SJSA1 (cell line): ENCODE measurements at regions not wholly inside any gene's neighbourhood (a gene's known extent, or its start where the extent isn't known, plus 50 kb on each side); places are given as distances from the start of the nearest gene placed in this dataset.
A peak's percentile ranks its signal among the peaks of the same experiment; 100 is the strongest.

Experiments
- DNase-seq, 2 experiments: peaks; one replicate each; pipeline ENCODE4 v3.0.0-alpha.2; 2015 to 2020; ENCODE audit warnings: low spot score in 2 of 2, low read depth in 1 of 2
- H3K27ac ChIP-seq: fragments of 250-450 bp; sonication (Bioruptor Pico); 2 replicates; pipeline ENCODE4 v1.5.1; 2020; ENCODE audit warnings: mild to moderate bottlenecking, moderate library complexity
- H3K27me3 ChIP-seq: fragments of 250-450 bp; sonication (Bioruptor Pico); replicated peaks from 2 replicates; pipeline ENCODE4 v1.5.1; 2020; ENCODE audit warnings: mild to moderate bottlenecking, moderate library complexity
- H3K36me3 ChIP-seq: fragments of 250-450 bp; sonication (Bioruptor Pico); 2 replicates; pipeline ENCODE4 v1.5.1; 2020; ENCODE audit warnings: mild to moderate bottlenecking
- H3K4me1 ChIP-seq: fragments of 250-450 bp; sonication (Bioruptor Pico); replicated peaks from 2 replicates; pipeline ENCODE4 v1.6.1; 2021; ENCODE audit warnings: mild to moderate bottlenecking
- H3K4me3 ChIP-seq: fragments of 250-450 bp; sonication (Bioruptor Pico); 2 replicates; pipeline ENCODE4 v1.5.1; 2020; ENCODE audit warnings: mild to moderate bottlenecking
- H3K9me3 ChIP-seq: fragments of 250-450 bp; sonication (Bioruptor Pico); replicated peaks from 2 replicates; pipeline ENCODE4 v1.5.1; 2020; ENCODE audit warnings: mild to moderate bottlenecking

- no peaks in the 10 kb centered on the region for H3K4me1 ChIP-seq
- H3K27ac ChIP-seq, result no peak overlapping the region
- H3K4me3 ChIP-seq, result no peak overlapping the region
- H3K36me3 ChIP-seq, result no peaks in the 10 kb centered on the region
- H3K9me3 ChIP-seq, result no peaks in the 10 kb centered on the region
- DNase-seq, result peak; percentile 38 to 61
- no peaks in the 10 kb centered on the region for H3K27me3 ChIP-seq
Measured at GRCh38 chr22:22710719-22711531, 66.5 kb downstream of the GGTLC2 start.

- Histone ChIP-seq H3K4me1 (no peaks in the 10 kb centered on the region), H3K27ac (no peak overlapping the region), H3K4me3 (no peak overlapping the region), H3K27me3 (no peaks in the 10 kb centered on the region), H3K9me3 (no peaks in the 10 kb centered on the region), H3K36me3 (no peaks in the 10 kb centered on the region)
- no peak for DNase-seq
Measured at GRCh38 chr22:22711532-22711913, 67.1 kb downstream of the GGTLC2 start.

- H3K36me3 ChIP-seq, result no peaks in the 10 kb centered on the region
- H3K27ac ChIP-seq, result no peak overlapping the region
- no peaks in the 10 kb centered on the region for H3K9me3 ChIP-seq
Measured at GRCh38 chr22:22712092-22712658, 67.8 kb downstream of the GGTLC2 start.

GRCh38 chr22:22712666-22713365 is 68.4 kb downstream of the GGTLC2 start:
- H3K36me3 ChIP-seq, result no peaks in the 10 kb centered on the region
- no peaks in the 10 kb centered on the region for H3K4me1 ChIP-seq
- H3K4me3 ChIP-seq, result no peak overlapping the region
- no peak overlapping the region for H3K27ac ChIP-seq
- no peaks in the 10 kb centered on the region for H3K27me3 ChIP-seq
- no peaks in the 10 kb centered on the region for H3K9me3 ChIP-seq
- no peak for DNase-seq

More at GRCh38 chr22:22712092-22712658, 67.8 kb downstream of the GGTLC2 start:
- DNase-seq, result no peak
- H3K27me3 ChIP-seq, result no peaks in the 10 kb centered on the region
- H3K4me1 ChIP-seq, result no peaks in the 10 kb centered on the region
- no peak overlapping the region for H3K4me3 ChIP-seq

- DNase-seq, result no peak
- Histone ChIP-seq H3K27ac (no peak overlapping the region), H3K9me3 (no peaks in the 10 kb centered on the region), H3K4me1 (no peaks in the 10 kb centered on the region), H3K36me3 (no peaks in the 10 kb centered on the region), H3K4me3 (no peak overlapping the region), H3K27me3 (no peaks in the 10 kb centered on the region)
Measured at GRCh38 chr22:22713416-22713815, 69.0 kb downstream of the GGTLC2 start.

- Histone ChIP-seq H3K9me3 (no peaks in the 10 kb centered on the region; the same call in 1 of the 2 replicates), H3K27ac (no peak overlapping the region)
- no peak for DNase-seq
Measured at GRCh38 chr22:22714600-22715335, 70.4 kb downstream of the GGTLC2 start.

GRCh38 chr22:22716136-22716665 is 71.8 kb downstream of the GGTLC2 start:
- Histone ChIP-seq H3K4me3 (no peak overlapping the region), H3K4me1 (peaks cover 3% of the 10 kb centered on the region), H3K9me3 (no peaks in the 10 kb centered on the region; the same call in 1 of the 2 replicates), H3K27ac (no peak overlapping the region), H3K27me3 (peaks cover 7% of the 10 kb centered on the region; the same call in 1 of the 2 replicates), H3K36me3 (no peaks in the 10 kb centered on the region)
- no peak for DNase-seq

More at GRCh38 chr22:22714600-22715335, 70.4 kb downstream of the GGTLC2 start:
- no peak overlapping the region for H3K4me3 ChIP-seq
- H3K27me3 ChIP-seq, result peaks cover 7% of the 10 kb centered on the region; the same call in 1 of the 2 replicates
- no peaks in the 10 kb centered on the region for H3K36me3 ChIP-seq
- peaks cover 3% of the 10 kb centered on the region for H3K4me1 ChIP-seq

- no peak for DNase-seq
- Histone ChIP-seq H3K36me3 (no peaks in the 10 kb centered on the region), H3K4me3 (no peak overlapping the region), H3K27me3 (peaks cover 7% of the 10 kb centered on the region; the same call in 1 of the 2 replicates), H3K27ac (no peak overlapping the region), H3K9me3 (no peaks in the 10 kb centered on the region; the same call in 1 of the 2 replicates), H3K4me1 (peaks cover 3% of the 10 kb centered on the region)
Measured at GRCh38 chr22:22717664-22718063, 73.2 kb downstream of the GGTLC2 start.

GRCh38 chr22:22720201-22720723 is 75.8 kb downstream of the GGTLC2 start:
- Histone ChIP-seq H3K9me3 (no peaks in the 10 kb centered on the region; the same call in 1 of the 2 replicates), H3K27ac (no peak overlapping the region), H3K27me3 (peaks cover 11% of the 10 kb centered on the region), H3K4me3 (no peak overlapping the region), H3K4me1 (peaks cover 3% of the 10 kb centered on the region), H3K36me3 (no peaks in the 10 kb centered on the region)
- peak in 1 of 2 experiments; percentile 19 for DNase-seq

GRCh38 chr22:22720724-22721261 is 76.4 kb downstream of the GGTLC2 start:
- Histone ChIP-seq H3K4me3 (no peak overlapping the region), H3K9me3 (no peaks in the 10 kb centered on the region; the same call in 1 of the 2 replicates), H3K27me3 (peaks cover 12% of the 10 kb centered on the region), H3K27ac (no peak overlapping the region), H3K4me1 (peaks cover 3% of the 10 kb centered on the region), H3K36me3 (no peaks in the 10 kb centered on the region)
- DNase-seq, result no peak

GRCh38 chr22:22721681-22722354 is 77.4 kb downstream of the GGTLC2 start:
- no peak overlapping the region for H3K27ac ChIP-seq
- H3K27me3 ChIP-seq, result peaks cover 21% of the 10 kb centered on the region
- no peak for DNase-seq

GRCh38 chr22:22728382-22728781 is 84.0 kb downstream of the GGTLC2 start:
- H3K36me3 ChIP-seq, result no peaks in the 10 kb centered on the region
- H3K9me3 ChIP-seq, result no peaks in the 10 kb centered on the region
- H3K4me3 ChIP-seq, result no peak overlapping the region
- DNase-seq, result no peak
- no peak overlapping the region for H3K27ac ChIP-seq
- H3K4me1 ChIP-seq, result no peaks in the 10 kb centered on the region
- peaks cover 19% of the 10 kb centered on the region for H3K27me3 ChIP-seq

More at GRCh38 chr22:22721681-22722354, 77.4 kb downstream of the GGTLC2 start:
- Histone ChIP-seq H3K36me3 (no peaks in the 10 kb centered on the region), H3K4me3 (no peak overlapping the region), H3K4me1 (peaks cover 3% of the 10 kb centered on the region), H3K9me3 (no peaks in the 10 kb centered on the region; the same call in 1 of the 2 replicates)
